ENCODE measurements at regions not wholly inside any gene's neighbourhood (a gene's known extent, or its start where the extent isn't known, plus 50 kb on each side); places are given as distances from the start of the nearest gene placed in this dataset.
A peak's percentile ranks its signal among the peaks of the same experiment; 100 is the strongest.

DNA sequence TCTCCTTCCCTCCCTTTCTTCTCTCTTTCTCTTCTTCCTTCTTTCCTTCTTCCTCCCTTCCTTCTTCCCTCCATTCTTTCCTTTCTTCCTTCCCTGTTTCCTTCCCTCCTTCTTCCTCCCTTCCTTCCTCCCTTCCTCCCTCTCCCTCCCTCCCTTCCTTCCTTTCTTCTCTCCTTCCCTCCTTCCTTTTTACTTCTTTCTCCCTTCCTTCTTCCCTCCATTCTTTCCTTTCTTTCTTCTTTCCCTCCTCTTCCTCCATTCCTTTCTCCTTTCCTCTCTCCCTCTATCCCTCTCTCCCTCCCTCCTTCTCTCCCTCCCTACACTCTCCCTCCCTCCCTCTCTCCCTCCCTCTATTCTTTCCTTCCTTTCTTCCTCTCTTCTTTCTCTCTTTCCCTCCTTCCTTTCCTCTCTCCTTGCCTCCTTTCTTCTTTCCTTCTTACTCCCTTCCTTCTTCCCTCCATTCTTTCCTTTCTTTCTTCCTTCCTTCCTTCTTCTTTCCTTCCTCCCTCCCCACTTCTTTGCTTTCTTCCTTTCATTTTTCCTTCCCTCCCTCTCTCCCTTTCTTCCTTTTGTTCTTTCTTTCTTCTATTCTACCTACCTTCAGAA, 200.4 kb upstream of the SSTR4 start:
- Mint-ChIP-seq H3K9me3 (peaks cover 4 to 9% (median 4%) of the 10 kb centered on the region in 5 donors), H3K27ac (peak overlapping the region in 1 of 8 donors; percentile 16), H3K36me3 (no peaks in the 10 kb centered on the region), H3K4me1 (no peaks in the 10 kb centered on the region), H3K4me3 (no peak overlapping the region), H3K27me3 (no peaks in the 10 kb centered on the region)
- ChIA-PET CTCF (no interaction called here), POLR2A (no interaction called here)
- Histone ChIP-seq H3K9me3 (ENCODE audit: low read length) (no peaks in the 10 kb centered on the region), H3K27me3 (ENCODE audit: insufficient read depth, low read length, poor library complexity, severe bottlenecking) (no peaks in the 10 kb centered on the region), H3K4me3 (ENCODE audit: low read length) (no peak overlapping the region), H3K36me3 (ENCODE audit: insufficient read depth, low read length) (no peaks in the 10 kb centered on the region), H3K4me1 (ENCODE audit: insufficient read depth, low read length) (no peaks in the 10 kb centered on the region), H3K27ac (ENCODE audit: low read depth, low read length) (peak overlapping the region; percentile 39)
- DNase-seq = no peak

DNA sequence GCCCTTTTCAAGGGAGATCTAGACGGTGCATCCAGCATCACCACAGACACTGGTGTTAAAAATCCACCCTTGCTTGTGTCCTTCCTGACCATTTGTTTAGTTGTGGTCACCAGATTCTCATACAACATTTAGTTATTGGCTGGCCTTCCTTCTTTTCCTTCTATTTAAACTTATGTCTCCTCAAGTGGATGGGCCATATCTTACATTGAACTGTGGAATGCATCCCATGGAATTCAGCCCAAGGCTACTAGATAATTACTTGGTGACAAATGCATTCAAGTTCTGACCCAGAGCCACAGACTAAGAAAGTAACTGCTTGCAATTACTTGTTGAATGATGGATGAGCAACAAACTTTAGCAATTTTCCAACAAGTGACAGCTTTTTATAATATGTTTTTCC, 198.9 kb upstream of the SSTR4 start:
- Mint-ChIP-seq H3K4me3 (no peak overlapping the region), H3K27me3 (no peaks in the 10 kb centered on the region), H3K4me1 (no peaks in the 10 kb centered on the region), H3K36me3 (no peaks in the 10 kb centered on the region), H3K9me3 (peaks cover 3 to 5% (median 4%) of the 10 kb centered on the region in 5 donors), H3K27ac (no peak overlapping the region)
- ChIA-PET POLR2A (no interaction called here), CTCF (no interaction called here)
- Histone ChIP-seq H3K9me3 (ENCODE audit: low read length) (no peaks in the 10 kb centered on the region), H3K27me3 (ENCODE audit: insufficient read depth, low read length, poor library complexity, severe bottlenecking) (no peaks in the 10 kb centered on the region), H3K4me1 (ENCODE audit: insufficient read depth, low read length) (no peaks in the 10 kb centered on the region), H3K27ac (ENCODE audit: low read depth, low read length) (no peak overlapping the region), H3K4me3 (ENCODE audit: low read length) (no peak overlapping the region), H3K36me3 (ENCODE audit: insufficient read depth, low read length) (no peaks in the 10 kb centered on the region)
- DNase-seq = no peak

DNA sequence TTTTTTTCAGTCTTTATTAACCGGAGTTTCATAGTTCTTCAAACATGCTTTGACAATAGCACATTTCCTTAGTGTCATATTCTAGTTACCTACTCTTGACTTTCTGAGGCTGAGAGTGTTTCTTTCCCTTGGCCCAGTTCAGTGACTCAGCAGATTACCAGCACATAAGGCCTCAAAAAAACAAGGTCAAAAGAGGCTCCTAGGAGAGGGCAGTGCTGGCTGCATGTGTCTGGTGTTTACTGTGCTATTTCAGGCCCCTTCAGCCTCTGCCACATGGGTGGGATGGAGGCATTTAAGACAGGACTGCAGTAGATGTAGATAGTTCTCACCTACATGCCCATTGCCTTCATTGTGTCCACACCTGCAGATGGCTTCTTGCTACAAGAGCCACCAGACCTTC, 198.2 kb upstream of the SSTR4 start:
- Mint-ChIP-seq H3K9me3 (peaks cover 0 to 4% (median 2%) of the 10 kb centered on the region in 5 donors), H3K4me3 (no peak overlapping the region), H3K36me3 (no peaks in the 10 kb centered on the region), H3K4me1 (no peaks in the 10 kb centered on the region), H3K27me3 (no peaks in the 10 kb centered on the region), H3K27ac (no peak overlapping the region)
- H3K36me3 ChIP-seq (ENCODE audit: insufficient read depth, low read length) = no peaks in the 10 kb centered on the region
- ChIA-PET CTCF (no interaction called here), POLR2A (no interaction called here)
- no peak for DNase-seq
- no peaks in the 10 kb centered on the region for H3K9me3 ChIP-seq (ENCODE audit: low read length)
- H3K27ac ChIP-seq (ENCODE audit: low read depth, low read length) = no peak overlapping the region
- H3K4me1 ChIP-seq (ENCODE audit: insufficient read depth, low read length) = no peaks in the 10 kb centered on the region
- no peak overlapping the region for H3K4me3 ChIP-seq (ENCODE audit: low read length)
- H3K27me3 ChIP-seq (ENCODE audit: insufficient read depth, low read length, poor library complexity, severe bottlenecking) = no peaks in the 10 kb centered on the region

DNA sequence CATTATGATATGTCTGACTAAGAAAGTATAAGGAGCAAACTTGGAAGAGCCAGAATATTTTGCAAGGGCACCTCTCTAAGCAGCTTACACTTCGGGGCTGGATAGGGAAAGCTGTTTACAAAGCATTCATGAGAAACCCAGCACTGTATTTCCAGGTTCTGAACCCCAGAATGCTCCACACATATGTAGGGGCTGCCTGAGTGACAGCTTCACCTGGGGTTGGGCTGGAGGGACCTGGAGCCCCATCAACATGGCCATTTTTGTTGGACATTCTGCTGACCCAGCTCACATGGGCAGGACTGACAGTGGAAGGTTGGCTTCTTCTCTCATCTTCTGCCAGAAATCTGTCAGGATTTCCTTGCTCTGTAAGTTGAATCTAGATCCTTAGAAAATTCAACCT, 197.1 kb upstream of the SSTR4 start:
- CTCF ChIA-PET = no interaction called here
- Mint-ChIP-seq H3K4me3 (no peak overlapping the region), H3K4me1 (no peaks in the 10 kb centered on the region), H3K27me3 (no peaks in the 10 kb centered on the region), H3K36me3 (no peaks in the 10 kb centered on the region), H3K9me3 (peaks cover 0 to 4% (median under 1%) of the 10 kb centered on the region in 5 donors), H3K27ac (no peak overlapping the region)
- no peaks in the 10 kb centered on the region for H3K36me3 ChIP-seq (ENCODE audit: insufficient read depth, low read length)
- H3K27me3 ChIP-seq (ENCODE audit: insufficient read depth, low read length, poor library complexity, severe bottlenecking) = no peaks in the 10 kb centered on the region
- no peaks in the 10 kb centered on the region for H3K9me3 ChIP-seq (ENCODE audit: low read length)
- no peak overlapping the region for H3K4me3 ChIP-seq (ENCODE audit: low read length)
- POLR2A ChIA-PET = no interaction called here
- no peak for DNase-seq
- H3K27ac ChIP-seq (ENCODE audit: low read depth, low read length) = no peak overlapping the region
- no peaks in the 10 kb centered on the region for H3K4me1 ChIP-seq (ENCODE audit: insufficient read depth, low read length)

DNA sequence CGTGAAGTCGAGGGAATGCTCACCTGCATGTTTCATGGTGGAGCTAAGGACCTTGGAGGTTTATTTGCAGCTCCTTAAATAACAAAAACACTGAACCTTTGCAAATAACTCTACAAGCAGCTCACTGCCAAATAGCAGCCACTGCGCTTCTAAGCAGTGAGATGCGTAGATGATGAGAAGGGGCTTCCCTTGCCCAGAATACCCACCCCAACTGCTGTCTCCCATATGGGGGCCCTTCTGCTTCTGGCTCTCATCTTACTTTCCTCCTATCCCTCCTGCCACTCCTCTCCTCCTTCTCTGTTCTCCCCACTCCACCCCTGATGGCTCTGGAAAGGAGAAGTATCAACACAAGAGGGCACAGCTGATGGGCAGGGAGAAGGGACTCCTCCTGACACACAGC, 193.3 kb upstream of the SSTR4 start:
- Histone ChIP-seq H3K4me1 (ENCODE audit: insufficient read depth, low read length) (no peaks in the 10 kb centered on the region), H3K4me3 (ENCODE audit: low read length) (no peak overlapping the region), H3K27ac (ENCODE audit: low read depth, low read length) (no peak overlapping the region), H3K27me3 (ENCODE audit: insufficient read depth, low read length, poor library complexity, severe bottlenecking) (no peaks in the 10 kb centered on the region), H3K9me3 (ENCODE audit: low read length) (no peaks in the 10 kb centered on the region), H3K36me3 (ENCODE audit: insufficient read depth, low read length) (no peaks in the 10 kb centered on the region)
- Mint-ChIP-seq H3K36me3 (no peaks in the 10 kb centered on the region), H3K4me3 (no peak overlapping the region), H3K9me3 (peaks cover 0 to 4% (median 2%) of the 10 kb centered on the region in 5 donors), H3K4me1 (no peaks in the 10 kb centered on the region), H3K27me3 (no peaks in the 10 kb centered on the region), H3K27ac (no peak overlapping the region)
- CTCF ChIA-PET = no interaction called here
- no peak for DNase-seq
- POLR2A ChIA-PET = no interaction called here

DNA sequence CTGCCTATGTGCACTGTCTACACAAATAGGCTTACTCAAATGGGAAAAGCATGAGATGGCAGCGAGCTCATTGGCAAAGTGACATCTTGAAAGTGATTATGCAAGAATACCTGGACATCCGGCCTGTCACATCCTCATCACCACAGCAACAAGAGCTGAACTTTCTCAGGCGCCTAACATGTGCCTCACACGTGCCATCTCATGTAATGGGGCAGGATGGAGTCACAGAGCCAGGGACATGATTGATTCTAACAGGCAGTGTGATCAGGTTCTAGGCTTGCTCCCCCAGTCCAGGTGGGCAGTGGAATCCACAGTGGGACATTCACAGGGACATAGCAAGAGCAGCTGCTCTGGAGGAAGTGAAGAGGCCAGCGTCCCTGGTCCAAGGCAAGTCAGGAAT, 192.3 kb upstream of the SSTR4 start:
- H3K36me3 ChIP-seq (ENCODE audit: insufficient read depth, low read length) = no peaks in the 10 kb centered on the region
- Mint-ChIP-seq H3K4me1 (no peaks in the 10 kb centered on the region), H3K27ac (no peak overlapping the region), H3K9me3 (peaks cover 2 to 5% (median 4%) of the 10 kb centered on the region in 5 donors), H3K36me3 (no peaks in the 10 kb centered on the region), H3K27me3 (no peaks in the 10 kb centered on the region), H3K4me3 (peak overlapping the region in 1 of 7 donors; percentile 46)
- no peak overlapping the region for H3K4me3 ChIP-seq (ENCODE audit: low read length)
- ChIA-PET CTCF (no interaction called here), POLR2A (no interaction called here)
- H3K27me3 ChIP-seq (ENCODE audit: insufficient read depth, low read length, poor library complexity, severe bottlenecking) = no peaks in the 10 kb centered on the region
- no peak overlapping the region for H3K27ac ChIP-seq (ENCODE audit: low read depth, low read length)
- H3K4me1 ChIP-seq (ENCODE audit: insufficient read depth, low read length) = no peaks in the 10 kb centered on the region
- DNase-seq = no peak
- no peaks in the 10 kb centered on the region for H3K9me3 ChIP-seq (ENCODE audit: low read length)

DNA sequence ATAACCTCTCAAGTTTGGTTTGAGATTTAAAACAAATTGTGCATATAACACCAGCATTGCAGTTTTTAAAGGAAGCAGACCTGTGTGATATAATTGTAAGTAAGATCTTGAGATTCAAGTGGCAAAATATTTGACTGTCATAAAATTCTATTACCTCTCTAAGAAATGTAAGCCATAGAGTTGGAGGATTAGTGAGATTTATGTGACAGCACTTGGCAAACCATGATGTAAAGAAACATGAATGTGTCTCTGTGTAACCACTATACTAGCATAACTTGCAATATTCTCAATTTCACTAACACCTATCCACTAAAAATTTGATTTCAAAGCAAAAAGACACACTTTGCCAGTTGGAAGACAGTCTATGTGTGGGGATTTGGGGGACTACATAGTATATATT, 190.2 kb upstream of the SSTR4 start:
- Mint-ChIP-seq H3K4me3 (no peak overlapping the region), H3K27me3 (no peaks in the 10 kb centered on the region), H3K4me1 (no peaks in the 10 kb centered on the region), H3K36me3 (no peaks in the 10 kb centered on the region), H3K27ac (no peak overlapping the region), H3K9me3 (peaks cover 2 to 8% (median 4%) of the 10 kb centered on the region in 5 donors)
- DNase-seq = no peak
- no peaks in the 10 kb centered on the region for H3K27me3 ChIP-seq (ENCODE audit: insufficient read depth, low read length, poor library complexity, severe bottlenecking)
- H3K4me3 ChIP-seq (ENCODE audit: low read length) = no peak overlapping the region
- H3K27ac ChIP-seq (ENCODE audit: low read depth, low read length) = no peak overlapping the region
- H3K9me3 ChIP-seq (ENCODE audit: low read length) = no peaks in the 10 kb centered on the region
- H3K4me1 ChIP-seq (ENCODE audit: insufficient read depth, low read length) = no peaks in the 10 kb centered on the region
- H3K36me3 ChIP-seq (ENCODE audit: insufficient read depth, low read length) = no peaks in the 10 kb centered on the region
- POLR2A ChIA-PET = no interaction called here
- CTCF ChIA-PET = no interaction called here

DNA sequence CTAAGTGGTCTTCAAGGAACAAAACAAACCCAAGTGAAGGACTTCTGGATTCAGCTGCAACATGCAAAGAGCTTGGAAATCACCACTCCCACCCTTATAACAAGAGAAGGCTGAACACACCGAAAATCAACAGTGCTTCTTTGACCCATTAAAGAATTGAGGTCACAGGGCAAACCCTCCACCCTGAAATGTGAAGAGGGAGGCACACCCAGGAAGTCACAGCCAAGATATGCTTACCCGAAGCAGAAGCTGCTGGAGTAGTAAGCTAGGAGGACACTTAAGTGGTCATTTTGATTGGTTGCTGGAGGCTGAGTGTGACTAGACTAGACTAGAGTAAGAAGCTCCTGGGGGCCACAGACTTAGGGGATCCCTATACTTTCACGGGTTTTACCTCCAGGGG, 188.2 kb upstream of the SSTR4 start:
- H3K27me3 ChIP-seq (ENCODE audit: insufficient read depth, low read length, poor library complexity, severe bottlenecking) = no peaks in the 10 kb centered on the region
- no peaks in the 10 kb centered on the region for H3K27me3 Mint-ChIP-seq
- H3K27ac Mint-ChIP-seq = no peak overlapping the region
- H3K9me3 Mint-ChIP-seq = peaks cover 2 to 8% (median 4%) of the 10 kb centered on the region in 5 donors
- H3K36me3 Mint-ChIP-seq = no peaks in the 10 kb centered on the region
- H3K4me1 ChIP-seq (ENCODE audit: insufficient read depth, low read length) = no peaks in the 10 kb centered on the region
- ChIA-PET CTCF (no interaction called here), POLR2A (no interaction called here)
- no peak overlapping the region for H3K27ac ChIP-seq (ENCODE audit: low read depth, low read length)
- H3K36me3 ChIP-seq (ENCODE audit: insufficient read depth, low read length) = no peaks in the 10 kb centered on the region
- H3K9me3 ChIP-seq (ENCODE audit: low read length) = no peaks in the 10 kb centered on the region
- no peak overlapping the region for H3K4me3 ChIP-seq (ENCODE audit: low read length)
- no peak overlapping the region for H3K4me3 Mint-ChIP-seq
- no peak for DNase-seq
- no peaks in the 10 kb centered on the region for H3K4me1 Mint-ChIP-seq

DNA sequence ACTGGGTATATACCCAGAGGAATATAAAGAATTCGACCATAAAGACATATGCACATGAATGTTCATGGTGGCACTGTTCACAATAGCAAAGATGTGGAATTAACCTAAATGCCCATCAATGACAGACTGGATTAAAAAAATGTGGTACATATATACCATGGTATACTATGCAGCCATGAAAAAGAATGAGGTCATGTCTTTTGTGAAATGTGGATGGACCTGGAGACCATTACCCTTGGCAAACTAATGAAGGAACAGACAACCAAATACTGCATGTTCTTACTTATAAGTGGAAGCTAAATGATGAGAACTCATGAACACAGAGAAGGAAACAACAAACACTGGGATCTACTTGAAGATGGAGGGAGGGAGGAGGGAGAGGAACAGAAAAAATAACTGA, 186.7 kb upstream of the SSTR4 start:
- Mint-ChIP-seq H3K27ac (no peak overlapping the region), H3K36me3 (no peaks in the 10 kb centered on the region), H3K4me3 (no peak overlapping the region), H3K27me3 (peaks cover 0 to 1% of the 10 kb centered on the region in 2 donors), H3K4me1 (no peaks in the 10 kb centered on the region), H3K9me3 (peaks cover 2 to 8% (median 4%) of the 10 kb centered on the region in 5 donors)
- DNase-seq = no peak
- no peak overlapping the region for H3K27ac ChIP-seq (ENCODE audit: low read depth, low read length)
- ChIA-PET CTCF (no interaction called here), POLR2A (no interaction called here)
- no peaks in the 10 kb centered on the region for H3K27me3 ChIP-seq (ENCODE audit: insufficient read depth, low read length, poor library complexity, severe bottlenecking)
- H3K9me3 ChIP-seq (ENCODE audit: low read length) = no peaks in the 10 kb centered on the region
- no peaks in the 10 kb centered on the region for H3K36me3 ChIP-seq (ENCODE audit: insufficient read depth, low read length)
- no peaks in the 10 kb centered on the region for H3K4me1 ChIP-seq (ENCODE audit: insufficient read depth, low read length)
- H3K4me3 ChIP-seq (ENCODE audit: low read length) = no peak overlapping the region
